IMR-90 (cell line): ENCODE measurements at regions not wholly inside any gene's neighbourhood (a gene's known extent, or its start where the extent isn't known, plus 50 kb on each side); places are given as distances from the start of the nearest gene placed in this dataset.

ENCODE experiments used
- ATAC-seq: fragments of 200-7000 bp; cut with Tn5 transposase; 2 replicates; pipeline ENCODE4 v1.9.1; 2020; ENCODE audit warnings: low read depth, mild to moderate bottlenecking, moderate library complexity
- BruUV-seq: library from RNA; stranded (reverse); fragments of 400-500 nt; replicated peaks from 2 replicates; lab custom pipeline; 2021; lab: Mats Ljungman, UMichigan
- CTCF ChIA-PET: fragments of 300-600 bp; formaldehyde crosslinking; extraction: SDS; loops from one replicate; lab custom pipeline; 2021; ENCODE audit warnings: antibody characterized with exemption; lab: Yijun Ruan, JAX
- POLR2A ChIA-PET: fragments of 300-600 bp; sonication (Branson Sonifier 250); formaldehyde crosslinking; loops from one replicate; lab custom pipeline; 2022; ENCODE audit warnings: antibody characterized with exemption; ENCODE audit not compliant: unreplicated experiment; lab: Charles Lee
- DNase-seq: peaks from one replicate; pipeline ENCODE4 v3.0.0; 2013
- H2AFZ ChIP-seq: replicated peaks from 2 replicates; pipeline ENCODE3; 2013; ENCODE audit warnings: low read length, mild to moderate bottlenecking; ENCODE audit not compliant: poor library complexity
- H2AK5ac ChIP-seq: 2 replicates; pipeline ENCODE4 v1.6.1; 2013; ENCODE audit warnings: low read depth, low read length, inconsistent platforms
- H2AK9ac ChIP-seq: replicated peaks from 2 replicates; pipeline ENCODE3; 2013; ENCODE audit warnings: mild to moderate bottlenecking, low read depth, low read length, moderate library complexity; ENCODE audit not compliant: poor library complexity
- H2BK120ac ChIP-seq: 2 replicates; pipeline ENCODE4 v1.6.1; 2013; ENCODE audit warnings: low read depth, low read length, inconsistent platforms
- H2BK15ac ChIP-seq: 3 replicates; pipeline ENCODE4 v1.6.1; 2013; ENCODE audit warnings: low read depth, low read length, inconsistent platforms
- H2BK20ac ChIP-seq: 2 replicates; pipeline ENCODE4 v1.6.1; 2013; ENCODE audit warnings: low read depth, mild to moderate bottlenecking, inconsistent platforms, low read length, moderate library complexity
- H2BK5ac ChIP-seq: 2 replicates; pipeline ENCODE4 v1.6.1; 2013; ENCODE audit warnings: mild to moderate bottlenecking, low read depth, low read length, inconsistent platforms; ENCODE audit not compliant: poor library complexity, severe bottlenecking
- H3K14ac ChIP-seq: replicated peaks from 2 replicates; pipeline ENCODE4 v1.6.1; 2013; ENCODE audit warnings: low read depth, low read length, inconsistent platforms
- H3K18ac ChIP-seq: 2 replicates; pipeline ENCODE4 v1.6.1; 2013; ENCODE audit warnings: low read depth, low read length, control low read depth
- H3K23ac ChIP-seq: 2 replicates; pipeline ENCODE4 v1.6.1; 2013; ENCODE audit warnings: low read depth, low read length, inconsistent platforms
- H3K27ac ChIP-seq: 2 replicates; pipeline ENCODE4 v1.5.1; 2013; ENCODE audit warnings: mild to moderate bottlenecking, control low read depth, low read length; ENCODE audit not compliant: insufficient read depth
- H3K27me3 ChIP-seq: 2 replicates; pipeline ENCODE4 v1.6.1; 2013; ENCODE audit warnings: low read length; ENCODE audit not compliant: control insufficient read depth, insufficient read depth
- H3K36me3 ChIP-seq: 2 replicates; pipeline ENCODE4 v1.6.1; 2013; ENCODE audit warnings: low read length, mixed read lengths; ENCODE audit not compliant: control insufficient read depth, insufficient read depth
- H3K4ac ChIP-seq: 2 replicates; pipeline ENCODE4 v1.6.1; 2013; ENCODE audit warnings: low read depth, low read length, inconsistent platforms
- H3K4me1 ChIP-seq: 2 replicates; pipeline ENCODE4 v1.6.1; 2013; ENCODE audit warnings: low read length, mixed read lengths; ENCODE audit not compliant: control insufficient read depth, insufficient read depth
- H3K4me2 ChIP-seq: 2 replicates; pipeline ENCODE4 v1.6.1; 2013; ENCODE audit warnings: low read depth, mild to moderate bottlenecking, control low read depth, low read length, moderate library complexity
- H3K4me3 ChIP-seq: 2 replicates; pipeline ENCODE4 v1.5.1; 2013; ENCODE audit warnings: low read depth, mild to moderate bottlenecking, control low read depth, low read length, moderate library complexity; ENCODE audit not compliant: insufficient read depth
- H3K56ac ChIP-seq: 2 replicates; pipeline ENCODE4 v1.6.1; 2013; ENCODE audit warnings: low read length, inconsistent platforms; ENCODE audit not compliant: insufficient read depth; ENCODE audit errors: extremely low read depth
- H3K79me1 ChIP-seq, 2 experiments: 2 replicates each; pipeline ENCODE4 v1.6.1; 2013; ENCODE audit warnings: low read length in 2 of 2, inconsistent platforms in 1 of 2, low read depth in 1 of 2
- H3K9ac ChIP-seq: 2 replicates; pipeline ENCODE4 v1.6.1; 2013; ENCODE audit warnings: low read depth, low read length, control low read depth
- H3K9me1 ChIP-seq: 2 replicates; pipeline ENCODE4 v1.6.1; 2013; ENCODE audit warnings: low read length, inconsistent platforms; ENCODE audit not compliant: insufficient read depth
- H3K9me3 ChIP-seq: 2 replicates; pipeline ENCODE4 v1.6.1; 2013; ENCODE audit warnings: low read length; ENCODE audit not compliant: control insufficient read depth, insufficient read depth
- H4K20me1 ChIP-seq: 2 replicates; pipeline ENCODE4 v1.6.1; 2013; ENCODE audit warnings: low read length, inconsistent platforms; ENCODE audit not compliant: insufficient read depth
- H4K5ac ChIP-seq: 2 replicates; pipeline ENCODE4 v1.6.1; 2013; ENCODE audit warnings: mild to moderate bottlenecking, low read depth, low read length, control low read depth
- H4K8ac ChIP-seq, 2 experiments: 2 replicates each; pipeline ENCODE4 v1.6.1; 2013; ENCODE audit warnings: low read depth in 2 of 2, low read length in 2 of 2, control low read depth in 1 of 2, inconsistent platforms in 1 of 2
- H4K91ac ChIP-seq: 2 replicates; pipeline ENCODE4 v1.6.1; 2013; ENCODE audit warnings: low read depth, low read length, inconsistent platforms; ENCODE audit not compliant: insufficient read depth
- BHLHE40 ChIP-seq: fragments of 150-350 bp; IDR thresholded peaks from 2 replicates; pipeline ENCODE4 v1.6.1; 2016; ENCODE audit warnings: mild to moderate bottlenecking, low read depth, low read length
- CHD1 ChIP-seq: IDR thresholded peaks from 2 replicates; pipeline ENCODE4 v1.6.1; 2012; ENCODE audit warnings: low read depth, low read length, improper control_type of control experiment
- MXI1 ChIP-seq: IDR thresholded peaks from 2 replicates; pipeline ENCODE4 v1.6.1; 2012; ENCODE audit warnings: low read depth, mild to moderate bottlenecking, low read length, moderate library complexity, borderline replicate concordance
- NFE2L2 ChIP-seq: fragments of 150-350 bp; IDR thresholded peaks from 2 replicates; pipeline ENCODE4 v1.6.1; 2016; ENCODE audit warnings: low read depth, mild to moderate bottlenecking, low read length
- POLR2A ChIP-seq: IDR thresholded peaks from 2 replicates; pipeline ENCODE4 v1.6.1; 2012; ENCODE audit warnings: mild to moderate bottlenecking, low read depth, low read length
- RAD21 ChIP-seq: IDR thresholded peaks from 2 replicates; pipeline ENCODE4 v1.6.1; 2012; ENCODE audit warnings: low read length, improper control_type of control experiment
- SMC3 ChIP-seq: fragments of 150-350 bp; IDR thresholded peaks from 2 replicates; pipeline ENCODE4 v1.6.1; 2016; ENCODE audit warnings: low read depth, mild to moderate bottlenecking, antibody characterized with exemption, low read length, moderate library complexity
- WGBS, 2 experiments: methylation state at CpG; one replicate each; pipeline versions ENCODE4 v1.1.5 to v1.1.7; 2013; ENCODE audit warnings: missing lambda C conversion rate in 2 of 2; ENCODE audit not compliant: insufficient read length in 1 of 2; ENCODE audit errors: extremely low coverage in 2 of 2; 5-methylcytosine and 5-hydroxymethylcytosine counted together
- dilution Hi-C: fragments of 300-500 bp; cut with HindIII; formaldehyde crosslinking; loops from one replicate; pipeline ENCODE4 v1.14.3; 2018; ENCODE audit warnings: low sequenced_read_pairs; ENCODE audit not compliant: unreplicated experiment
- in situ Hi-C: fragments of 300-500 bp; cut with MboI; formaldehyde crosslinking; loops from 3 replicates; pipeline ENCODE4 v1.14.3; 2019; ENCODE audit warnings: low sequenced_read_pairs, inconsistent platforms, mixed read lengths
- intact Hi-C: fragments of 100-400 bp; cut with micrococcal nuclease; formaldehyde crosslinking; loops from 2 replicates; pipeline ENCODE4 v1.10.0; 2022
- TF ChIP-seq, protein P1 (sequence below): fragments of 150-350 bp; IDR thresholded peaks from 2 replicates; pipeline ENCODE4 v1.6.1; 2017; ENCODE audit warnings: mild to moderate bottlenecking, antibody characterized with exemption, low read length, low read depth
- TF ChIP-seq, protein P2 (sequence below): fragments of 150-350 bp; IDR thresholded peaks from 2 replicates; pipeline ENCODE4 v1.6.1; 2016; ENCODE audit warnings: low read depth, mild to moderate bottlenecking, low read length, moderate library complexity, borderline replicate concordance

DNA sequence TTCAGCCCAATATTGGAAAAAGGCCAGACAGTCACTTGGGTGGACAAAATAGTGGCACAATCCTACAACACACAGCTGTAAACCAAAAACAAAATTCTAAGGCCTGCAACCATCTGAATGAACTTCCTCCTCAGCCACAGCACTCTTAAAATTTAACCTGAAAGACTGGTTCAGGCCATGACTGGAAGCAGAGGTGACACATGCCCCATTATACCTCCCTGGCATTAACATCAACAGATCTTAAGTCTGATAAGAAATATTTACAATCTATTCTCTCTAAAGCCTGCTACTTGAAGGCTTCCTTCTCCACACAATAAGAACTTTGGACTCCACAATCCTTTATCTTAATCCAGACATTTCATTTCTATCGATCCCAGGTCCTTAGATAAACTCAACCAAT is 192.4 kb upstream of the LRP1B start:
- 57% methylated on average over 1 of the region's 1 CpG; no CpG with 5 or more reads in 1 of the 2 experiments for WGBS, 2 experiments
- CTCF ChIA-PET: no interaction called here
- Histone ChIP-seq H4K91ac (no peak overlapping the region), H4K8ac (no peak overlapping the region), H2AFZ (no peak overlapping the region), H2AK9ac (no peak overlapping the region), H3K23ac (no peak overlapping the region), H4K5ac (no peak overlapping the region), H3K4me1 (no peaks in the 10 kb centered on the region), H3K14ac (no peak overlapping the region), H2BK120ac (no peak overlapping the region), H3K9me3 (no peaks in the 10 kb centered on the region), H3K4me3 (no peak overlapping the region), H3K79me1 (no peaks in the 10 kb centered on the region), H3K27ac (no peak overlapping the region), H2BK20ac (no peak overlapping the region), H3K36me3 (no peaks in the 10 kb centered on the region), H3K56ac (no peak overlapping the region), H2BK5ac (no peak overlapping the region), H3K27me3 (no peaks in the 10 kb centered on the region), H2AK5ac (no peak overlapping the region), H3K18ac (no peak overlapping the region), H3K4ac (no peak overlapping the region), H3K4me2 (no peak overlapping the region), H3K9me1 (no peaks in the 10 kb centered on the region), H2BK15ac (no peak overlapping the region), H3K9ac (no peak overlapping the region), H4K20me1 (no peaks in the 10 kb centered on the region)
- ATAC-seq (no peak), DNase-seq (no peak)
- intact Hi-C loops (no loop called here), dilution Hi-C loops (no loop called here), in situ Hi-C loops (no loop called here)
- BruUV-seq: no TSS peak
- POLR2A ChIA-PET: no interaction called here
- TF ChIP-seq CHD1: no peak
- TF ChIP-seq BHLHE40: no peak
- TF ChIP-seq RAD21: no peak
- TF ChIP-seq, protein P1, sequence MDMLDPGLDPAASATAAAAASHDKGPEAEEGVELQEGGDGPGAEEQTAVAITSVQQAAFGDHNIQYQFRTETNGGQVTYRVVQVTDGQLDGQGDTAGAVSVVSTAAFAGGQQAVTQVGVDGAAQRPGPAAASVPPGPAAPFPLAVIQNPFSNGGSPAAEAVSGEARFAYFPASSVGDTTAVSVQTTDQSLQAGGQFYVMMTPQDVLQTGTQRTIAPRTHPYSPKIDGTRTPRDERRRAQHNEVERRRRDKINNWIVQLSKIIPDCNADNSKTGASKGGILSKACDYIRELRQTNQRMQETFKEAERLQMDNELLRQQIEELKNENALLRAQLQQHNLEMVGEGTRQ: no peak
- TF ChIP-seq SMC3: no peak
- TF ChIP-seq, protein P2, sequence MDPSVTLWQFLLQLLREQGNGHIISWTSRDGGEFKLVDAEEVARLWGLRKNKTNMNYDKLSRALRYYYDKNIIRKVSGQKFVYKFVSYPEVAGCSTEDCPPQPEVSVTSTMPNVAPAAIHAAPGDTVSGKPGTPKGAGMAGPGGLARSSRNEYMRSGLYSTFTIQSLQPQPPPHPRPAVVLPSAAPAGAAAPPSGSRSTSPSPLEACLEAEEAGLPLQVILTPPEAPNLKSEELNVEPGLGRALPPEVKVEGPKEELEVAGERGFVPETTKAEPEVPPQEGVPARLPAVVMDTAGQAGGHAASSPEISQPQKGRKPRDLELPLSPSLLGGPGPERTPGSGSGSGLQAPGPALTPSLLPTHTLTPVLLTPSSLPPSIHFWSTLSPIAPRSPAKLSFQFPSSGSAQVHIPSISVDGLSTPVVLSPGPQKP: no peak
- no peak for TF ChIP-seq MXI1
- TF ChIP-seq NFE2L2: no peak
- no peak for TF ChIP-seq POLR2A
